ENCODE measurements at regions not wholly inside any gene's neighbourhood (a gene's known extent, or its start where the extent isn't known, plus 50 kb on each side); places are given as distances from the start of the nearest gene placed in this dataset.

GRCh38 chr21:14303731-14304488, 79.0 kb downstream of the HSPA13 start:
- TF ChIP-seq CTCF (IDR thresholded peaks at IDR 0.05), result no peak
- TF ChIP-seq EP300 (IDR thresholded peaks at IDR 0.05), result no peak
- TF ChIP-seq POLR2A (IDR thresholded peaks at IDR 0.05), result no peak
- TF ChIP-seq POLR2AphosphoS5 (IDR thresholded peaks at IDR 0.05), result no peak

Measured in stomach (tissue), 4 donors.